GM23338 (cell line): ENCODE measurements at regions not wholly inside any gene's neighbourhood (a gene's known extent, or its start where the extent isn't known, plus 50 kb on each side); places are given as distances from the start of the nearest gene placed in this dataset.
A peak's percentile ranks its signal among the peaks of the same experiment; 100 is the strongest.

Source experiments
- ATAC-seq: fragments of 200-7000 bp; cut with Tn5 transposase; 3 replicates; pipeline ENCODE4 v1.9.1; 2020
- DNase-seq: peaks from one replicate; pipeline ENCODE4 v3.0.0-alpha.2; 2015; ENCODE audit warnings: low spot score
- H2AFZ ChIP-seq: fragments of 200-600 bp; sonication (generic); 2 replicates; pipeline ENCODE4 v1.8.0; 2016; ENCODE audit warnings: antibody characterized with exemption, mild to moderate bottlenecking, moderate library complexity
- H3F3A ChIP-seq: fragments of 200-600 bp; sonication (generic); replicated peaks from 2 replicates; pipeline ENCODE4 v1.8.0; 2017; ENCODE audit warnings: antibody characterized with exemption, mixed run types, low read depth
- H3K27ac ChIP-seq: fragments of 200-600 bp; sonication (generic); 2 replicates; pipeline ENCODE4 v1.6.1; 2016; ENCODE audit warnings: low read depth
- H3K27me3 ChIP-seq: fragments of 200-600 bp; sonication (generic); 2 replicates; pipeline ENCODE4 v1.8.0; 2016; ENCODE audit warnings: mild to moderate bottlenecking, mixed run types, moderate library complexity; ENCODE audit not compliant: insufficient read depth
- H3K36me3 ChIP-seq: fragments of 200-600 bp; sonication (generic); 2 replicates; pipeline ENCODE4 v1.8.0; 2016; ENCODE audit warnings: mild to moderate bottlenecking; ENCODE audit not compliant: insufficient read depth
- H3K4me1 ChIP-seq: fragments of 200-600 bp; sonication (generic); 2 replicates; pipeline ENCODE4 v1.8.0; 2016; ENCODE audit warnings: mild to moderate bottlenecking, moderate library complexity; ENCODE audit not compliant: insufficient read depth
- H3K4me2 ChIP-seq: fragments of 200-600 bp; sonication (generic); 2 replicates; pipeline ENCODE4 v1.7.1; 2017; ENCODE audit warnings: mixed run types
- H3K4me3 ChIP-seq: fragments of 200-600 bp; sonication (generic); 2 replicates; pipeline ENCODE4 v1.6.1; 2016; ENCODE audit warnings: mixed run types
- H3K79me2 ChIP-seq: fragments of 200-600 bp; sonication (generic); replicated peaks from 2 replicates; pipeline ENCODE4 v1.8.0; 2017; ENCODE audit warnings: mild to moderate bottlenecking; ENCODE audit not compliant: insufficient read depth
- H3K9me2 ChIP-seq: fragments of 200-600 bp; sonication (generic); 2 replicates; pipeline ENCODE4 v1.8.0; 2017; ENCODE audit not compliant: insufficient read depth
- H4K20me1 ChIP-seq: fragments of 200-600 bp; sonication (generic); replicated peaks from 2 replicates; pipeline ENCODE4 v1.8.0; 2017; ENCODE audit warnings: mild to moderate bottlenecking; ENCODE audit not compliant: insufficient read depth
- H3K27ac Mint-ChIP-seq: 2 replicates; pipeline ENCODE4 v1.8.0; 2020; ENCODE audit warnings: inconsistent platforms, mild to moderate bottlenecking, moderate library complexity, mixed read lengths
- H3K27me3 Mint-ChIP-seq: 3 replicates; pipeline ENCODE4 v1.8.0; 2022; ENCODE audit warnings: low read depth, mild to moderate bottlenecking, moderate library complexity, mixed read lengths, inconsistent platforms; ENCODE audit not compliant: insufficient read depth, poor library complexity
- H3K36me3 Mint-ChIP-seq: 3 replicates; pipeline ENCODE4 v1.8.0; 2021; ENCODE audit warnings: low read depth, mild to moderate bottlenecking, inconsistent platforms, moderate library complexity, mixed read lengths
- H3K4me1 Mint-ChIP-seq: 3 replicates; pipeline ENCODE4 v1.8.0; 2020; ENCODE audit warnings: mild to moderate bottlenecking, inconsistent platforms, mixed read lengths
- H3K4me3 Mint-ChIP-seq: 3 replicates; pipeline ENCODE4 v1.8.0; 2021; ENCODE audit warnings: moderate library complexity, mild to moderate bottlenecking, inconsistent platforms, mixed read lengths
- H3K9me3 Mint-ChIP-seq: 3 replicates; pipeline ENCODE4 v1.8.0; 2020; ENCODE audit warnings: moderate library complexity, mild to moderate bottlenecking, inconsistent platforms, mixed read lengths
- CREB1 ChIP-seq: fragments of 250-450 bp; sonication (Bioruptor Pico); IDR thresholded peaks from 2 replicates; pipeline ENCODE4 v1.5.0; 2020; ENCODE audit warnings: low read depth, mild to moderate bottlenecking, moderate library complexity
- EZH2 ChIP-seq: fragments of 200-600 bp; sonication (generic); IDR thresholded peaks from one replicate; pipeline ENCODE4 v1.8.0; 2017; ENCODE audit warnings: antibody characterized with exemption, mild to moderate bottlenecking, low read depth; ENCODE audit not compliant: unreplicated experiment
- JUNB ChIP-seq: IDR thresholded peaks from one replicate; pipeline ENCODE4 v1.6.1; 2016; ENCODE audit warnings: antibody characterized with exemption; ENCODE audit not compliant: unreplicated experiment
- TF ChIP-seq, protein P1 (sequence below), 2 experiments: fragments of 200-600 bp in 1 of 2; sonication (generic) in 1 of 2; conservative IDR thresholded peaks; 2 replicates each; pipeline versions ENCODE4 v1.5.1 to v1.6.1; 2016 to 2017; ENCODE audit warnings: antibody characterized with exemption in 2 of 2, low read depth in 2 of 2, mild to moderate bottlenecking in 2 of 2, moderate library complexity in 1 of 2
- TF ChIP-seq, protein P2 (sequence below): IDR thresholded peaks from one replicate; pipeline ENCODE4 v1.6.1; 2018; ENCODE audit warnings: antibody characterized with exemption; ENCODE audit not compliant: unreplicated experiment

DNA sequence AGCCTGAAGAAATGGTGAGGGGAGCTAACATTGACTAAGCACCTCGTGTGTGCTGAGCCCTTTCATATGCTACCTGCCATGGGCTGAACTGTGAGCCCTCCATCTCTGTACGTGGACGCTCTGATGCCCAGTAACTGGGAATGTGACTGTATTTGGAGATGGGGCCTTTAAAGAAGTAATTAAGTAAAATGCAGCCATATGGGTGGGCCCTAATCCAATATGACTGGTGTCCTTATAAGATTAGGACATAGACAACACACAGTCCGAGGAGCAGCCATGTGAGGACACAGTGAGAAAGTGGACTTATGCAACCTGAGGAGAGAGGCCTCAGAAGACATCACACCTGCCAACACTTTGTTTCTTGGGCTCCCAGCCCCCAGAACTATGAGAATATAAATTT lies 92.7 kb upstream of the ATP1B1 start (continued):
- TF ChIP-seq, protein P1, sequence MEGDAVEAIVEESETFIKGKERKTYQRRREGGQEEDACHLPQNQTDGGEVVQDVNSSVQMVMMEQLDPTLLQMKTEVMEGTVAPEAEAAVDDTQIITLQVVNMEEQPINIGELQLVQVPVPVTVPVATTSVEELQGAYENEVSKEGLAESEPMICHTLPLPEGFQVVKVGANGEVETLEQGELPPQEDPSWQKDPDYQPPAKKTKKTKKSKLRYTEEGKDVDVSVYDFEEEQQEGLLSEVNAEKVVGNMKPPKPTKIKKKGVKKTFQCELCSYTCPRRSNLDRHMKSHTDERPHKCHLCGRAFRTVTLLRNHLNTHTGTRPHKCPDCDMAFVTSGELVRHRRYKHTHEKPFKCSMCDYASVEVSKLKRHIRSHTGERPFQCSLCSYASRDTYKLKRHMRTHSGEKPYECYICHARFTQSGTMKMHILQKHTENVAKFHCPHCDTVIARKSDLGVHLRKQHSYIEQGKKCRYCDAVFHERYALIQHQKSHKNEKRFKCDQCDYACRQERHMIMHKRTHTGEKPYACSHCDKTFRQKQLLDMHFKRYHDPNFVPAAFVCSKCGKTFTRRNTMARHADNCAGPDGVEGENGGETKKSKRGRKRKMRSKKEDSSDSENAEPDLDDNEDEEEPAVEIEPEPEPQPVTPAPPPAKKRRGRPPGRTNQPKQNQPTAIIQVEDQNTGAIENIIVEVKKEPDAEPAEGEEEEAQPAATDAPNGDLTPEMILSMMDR (conservative IDR thresholded peaks at IDR 0.05; ENCODE audit: low read depth in 2 of 2): no peak
- TF ChIP-seq, protein P2, sequence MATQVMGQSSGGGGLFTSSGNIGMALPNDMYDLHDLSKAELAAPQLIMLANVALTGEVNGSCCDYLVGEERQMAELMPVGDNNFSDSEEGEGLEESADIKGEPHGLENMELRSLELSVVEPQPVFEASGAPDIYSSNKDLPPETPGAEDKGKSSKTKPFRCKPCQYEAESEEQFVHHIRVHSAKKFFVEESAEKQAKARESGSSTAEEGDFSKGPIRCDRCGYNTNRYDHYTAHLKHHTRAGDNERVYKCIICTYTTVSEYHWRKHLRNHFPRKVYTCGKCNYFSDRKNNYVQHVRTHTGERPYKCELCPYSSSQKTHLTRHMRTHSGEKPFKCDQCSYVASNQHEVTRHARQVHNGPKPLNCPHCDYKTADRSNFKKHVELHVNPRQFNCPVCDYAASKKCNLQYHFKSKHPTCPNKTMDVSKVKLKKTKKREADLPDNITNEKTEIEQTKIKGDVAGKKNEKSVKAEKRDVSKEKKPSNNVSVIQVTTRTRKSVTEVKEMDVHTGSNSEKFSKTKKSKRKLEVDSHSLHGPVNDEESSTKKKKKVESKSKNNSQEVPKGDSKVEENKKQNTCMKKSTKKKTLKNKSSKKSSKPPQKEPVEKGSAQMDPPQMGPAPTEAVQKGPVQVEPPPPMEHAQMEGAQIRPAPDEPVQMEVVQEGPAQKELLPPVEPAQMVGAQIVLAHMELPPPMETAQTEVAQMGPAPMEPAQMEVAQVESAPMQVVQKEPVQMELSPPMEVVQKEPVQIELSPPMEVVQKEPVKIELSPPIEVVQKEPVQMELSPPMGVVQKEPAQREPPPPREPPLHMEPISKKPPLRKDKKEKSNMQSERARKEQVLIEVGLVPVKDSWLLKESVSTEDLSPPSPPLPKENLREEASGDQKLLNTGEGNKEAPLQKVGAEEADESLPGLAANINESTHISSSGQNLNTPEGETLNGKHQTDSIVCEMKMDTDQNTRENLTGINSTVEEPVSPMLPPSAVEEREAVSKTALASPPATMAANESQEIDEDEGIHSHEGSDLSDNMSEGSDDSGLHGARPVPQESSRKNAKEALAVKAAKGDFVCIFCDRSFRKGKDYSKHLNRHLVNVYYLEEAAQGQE: no peak

DNA sequence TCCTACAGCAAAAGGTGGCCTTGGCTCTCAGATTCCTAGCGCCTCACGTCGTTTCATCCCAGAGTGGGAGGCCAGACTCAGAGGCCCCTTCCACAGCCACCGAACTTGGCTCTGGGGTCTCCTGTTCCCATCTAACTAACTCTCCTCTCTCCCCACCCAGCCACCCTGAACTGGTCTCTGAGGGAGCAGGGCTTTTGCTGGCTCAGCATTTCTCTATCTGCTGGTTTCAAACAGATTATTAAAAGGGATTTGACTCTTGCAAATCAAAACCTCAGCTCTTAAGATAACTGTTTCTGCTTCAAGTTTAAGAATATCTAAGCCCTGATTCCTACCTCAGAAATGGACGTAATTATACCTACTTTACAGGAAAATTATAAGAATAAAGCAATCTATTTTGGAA lies 91.0 kb upstream of the ATP1B1 start:
- H3K27ac ChIP-seq: no peak overlapping the region
- no peak for TF ChIP-seq CREB1 (CRISPR knock-in tag)
- no peaks in the 10 kb centered on the region for H3K4me1 ChIP-seq
- no peak overlapping the region for H3K4me3 ChIP-seq
- no peak overlapping the region for H3K4me2 ChIP-seq
- DNase-seq: no peak
- no peak overlapping the region for H2AFZ ChIP-seq
- H3K36me3 ChIP-seq: no peaks in the 10 kb centered on the region
- H3K27me3 ChIP-seq: no peaks in the 10 kb centered on the region
- no peak overlapping the region for H3K27ac Mint-ChIP-seq
- H3K4me1 Mint-ChIP-seq: no peaks in the 10 kb centered on the region
- no peak overlapping the region for H3K4me3 Mint-ChIP-seq
- no peaks in the 10 kb centered on the region for H3K79me2 ChIP-seq
- H3F3A ChIP-seq: no peaks in the 10 kb centered on the region
- no peak for ATAC-seq
- no peaks in the 10 kb centered on the region for H4K20me1 ChIP-seq
- H3K9me2 ChIP-seq: no peaks in the 10 kb centered on the region
- H3K9me3 Mint-ChIP-seq: no peaks in the 10 kb centered on the region; the same call in 2 of the 3 replicates
- H3K27me3 Mint-ChIP-seq: no peaks in the 10 kb centered on the region
- no peaks in the 10 kb centered on the region for H3K36me3 Mint-ChIP-seq

DNA sequence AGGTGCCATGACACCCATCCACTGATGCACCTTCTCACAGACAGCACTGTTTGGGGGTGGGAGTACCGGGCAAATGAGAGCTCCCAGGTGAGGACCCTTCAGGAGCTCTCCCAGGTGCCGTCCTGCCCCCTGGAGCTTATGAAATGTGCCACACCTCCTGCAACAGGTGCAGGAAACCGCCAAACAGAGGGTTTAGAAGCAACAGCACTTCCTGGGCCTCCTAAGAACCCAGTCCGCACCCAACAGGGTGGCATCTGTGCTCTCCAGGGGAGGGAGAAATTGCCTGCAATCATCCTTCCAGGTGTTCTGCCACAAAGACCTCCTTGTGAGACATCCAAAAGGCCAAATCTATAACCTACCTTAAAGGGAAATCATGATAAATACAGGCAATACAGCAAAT lies 87.7 kb upstream of the ATP1B1 start:
- Mint-ChIP-seq H3K9me3 (no peaks in the 10 kb centered on the region; the same call in 2 of the 3 replicates), H3K27me3 (no peaks in the 10 kb centered on the region), H3K27ac (no peak overlapping the region), H3K4me1 (no peaks in the 10 kb centered on the region), H3K36me3 (no peaks in the 10 kb centered on the region), H3K4me3 (no peak overlapping the region)
- H2AFZ ChIP-seq: no peak overlapping the region
- no peaks in the 10 kb centered on the region for H3K27me3 ChIP-seq
- H3K9me2 ChIP-seq: no peaks in the 10 kb centered on the region
- DNase-seq: no peak
- no peaks in the 10 kb centered on the region for H3K4me1 ChIP-seq
- TF ChIP-seq, protein P1 (conservative IDR thresholded peaks at IDR 0.05; ENCODE audit: low read depth in 2 of 2): 0 out of 4 replicates have a peak, but pooled peaks of 1 of the 2 experiments have one; percentile 4
- TF ChIP-seq EZH2: no peak
- no peak for TF ChIP-seq JUNB
- no peak overlapping the region for H3K4me2 ChIP-seq
- no peaks in the 10 kb centered on the region for H3F3A ChIP-seq
- H3K4me3 ChIP-seq: no peak overlapping the region
- no peak for ATAC-seq
- no peaks in the 10 kb centered on the region for H3K36me3 ChIP-seq
- H3K27ac ChIP-seq: no peak overlapping the region
- no peaks in the 10 kb centered on the region for H4K20me1 ChIP-seq
- no peaks in the 10 kb centered on the region for H3K79me2 ChIP-seq
